ENCODE measurements at regions not wholly inside any gene's neighbourhood (a gene's known extent, or its start where the extent isn't known, plus 50 kb on each side); places are given as distances from the start of the nearest gene placed in this dataset.

DNA sequence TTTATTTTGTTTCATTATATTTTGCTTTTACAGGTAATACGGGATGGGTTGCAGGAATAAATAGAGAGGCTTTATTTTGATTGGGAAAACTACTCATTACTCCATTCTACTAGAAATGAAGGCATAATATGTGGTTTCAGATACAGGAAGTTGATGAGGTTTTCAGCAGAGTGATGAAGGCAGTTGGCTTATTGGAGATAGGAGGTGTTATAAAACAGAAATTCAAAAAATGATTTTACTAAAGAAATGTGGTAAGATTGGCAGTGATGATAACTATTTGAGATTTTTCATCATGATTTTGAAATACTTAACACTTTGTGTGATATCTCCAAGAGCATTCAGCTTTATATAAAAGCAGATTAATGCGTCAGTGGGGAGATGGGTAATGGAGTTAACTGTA lies 1445.7 kb upstream of the CADM2 start:
- Histone ChIP-seq H3K27me3 (ENCODE audit: control insufficient read depth in 4 of 4, insufficient read depth in 4 of 4, low read length in 3 of 4) (no peaks in the 10 kb centered on the region), H3K36me3 (ENCODE audit: control insufficient read depth in 4 of 4, insufficient read depth in 3 of 4, low read depth in 1 of 4, low read length in 3 of 4) (no peaks in the 10 kb centered on the region), H3K4me1 (ENCODE audit: control insufficient read depth in 4 of 4, insufficient read depth in 4 of 4, low read length in 3 of 4) (no peaks in the 10 kb centered on the region), H3K4me3 (ENCODE audit: low read depth in 1 of 3, low read length in 3 of 3) (no peak overlapping the region), H3K9me3 (ENCODE audit: control insufficient read depth in 4 of 4, low read length in 3 of 4) (no peaks in the 10 kb centered on the region), H3K27ac (ENCODE audit: low read depth in 1 of 2, low read length in 2 of 2) (no peak overlapping the region), H3K9ac (ENCODE audit: low read depth in 1 of 2, low read length in 2 of 2) (no peak overlapping the region)
- no peak for TF ChIP-seq NR2F2 (IDR thresholded peaks at IDR 0.05)
- no peak for TF ChIP-seq YY1 (IDR thresholded peaks at IDR 0.05)
- no peak for TF ChIP-seq JUND (IDR thresholded peaks at IDR 0.05)
- TF ChIP-seq, protein P1, sequence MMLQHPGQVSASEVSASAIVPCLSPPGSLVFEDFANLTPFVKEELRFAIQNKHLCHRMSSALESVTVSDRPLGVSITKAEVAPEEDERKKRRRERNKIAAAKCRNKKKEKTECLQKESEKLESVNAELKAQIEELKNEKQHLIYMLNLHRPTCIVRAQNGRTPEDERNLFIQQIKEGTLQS (IDR thresholded peaks at IDR 0.05), result no peak
- TF ChIP-seq, protein P2, sequence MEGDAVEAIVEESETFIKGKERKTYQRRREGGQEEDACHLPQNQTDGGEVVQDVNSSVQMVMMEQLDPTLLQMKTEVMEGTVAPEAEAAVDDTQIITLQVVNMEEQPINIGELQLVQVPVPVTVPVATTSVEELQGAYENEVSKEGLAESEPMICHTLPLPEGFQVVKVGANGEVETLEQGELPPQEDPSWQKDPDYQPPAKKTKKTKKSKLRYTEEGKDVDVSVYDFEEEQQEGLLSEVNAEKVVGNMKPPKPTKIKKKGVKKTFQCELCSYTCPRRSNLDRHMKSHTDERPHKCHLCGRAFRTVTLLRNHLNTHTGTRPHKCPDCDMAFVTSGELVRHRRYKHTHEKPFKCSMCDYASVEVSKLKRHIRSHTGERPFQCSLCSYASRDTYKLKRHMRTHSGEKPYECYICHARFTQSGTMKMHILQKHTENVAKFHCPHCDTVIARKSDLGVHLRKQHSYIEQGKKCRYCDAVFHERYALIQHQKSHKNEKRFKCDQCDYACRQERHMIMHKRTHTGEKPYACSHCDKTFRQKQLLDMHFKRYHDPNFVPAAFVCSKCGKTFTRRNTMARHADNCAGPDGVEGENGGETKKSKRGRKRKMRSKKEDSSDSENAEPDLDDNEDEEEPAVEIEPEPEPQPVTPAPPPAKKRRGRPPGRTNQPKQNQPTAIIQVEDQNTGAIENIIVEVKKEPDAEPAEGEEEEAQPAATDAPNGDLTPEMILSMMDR (IDR thresholded peaks at IDR 0.05; ENCODE audit: low read depth, low read length, missing input control), result no peak
- TF ChIP-seq RAD21 (IDR thresholded peaks at IDR 0.05), result no peak
- TF ChIP-seq, protein P3, sequence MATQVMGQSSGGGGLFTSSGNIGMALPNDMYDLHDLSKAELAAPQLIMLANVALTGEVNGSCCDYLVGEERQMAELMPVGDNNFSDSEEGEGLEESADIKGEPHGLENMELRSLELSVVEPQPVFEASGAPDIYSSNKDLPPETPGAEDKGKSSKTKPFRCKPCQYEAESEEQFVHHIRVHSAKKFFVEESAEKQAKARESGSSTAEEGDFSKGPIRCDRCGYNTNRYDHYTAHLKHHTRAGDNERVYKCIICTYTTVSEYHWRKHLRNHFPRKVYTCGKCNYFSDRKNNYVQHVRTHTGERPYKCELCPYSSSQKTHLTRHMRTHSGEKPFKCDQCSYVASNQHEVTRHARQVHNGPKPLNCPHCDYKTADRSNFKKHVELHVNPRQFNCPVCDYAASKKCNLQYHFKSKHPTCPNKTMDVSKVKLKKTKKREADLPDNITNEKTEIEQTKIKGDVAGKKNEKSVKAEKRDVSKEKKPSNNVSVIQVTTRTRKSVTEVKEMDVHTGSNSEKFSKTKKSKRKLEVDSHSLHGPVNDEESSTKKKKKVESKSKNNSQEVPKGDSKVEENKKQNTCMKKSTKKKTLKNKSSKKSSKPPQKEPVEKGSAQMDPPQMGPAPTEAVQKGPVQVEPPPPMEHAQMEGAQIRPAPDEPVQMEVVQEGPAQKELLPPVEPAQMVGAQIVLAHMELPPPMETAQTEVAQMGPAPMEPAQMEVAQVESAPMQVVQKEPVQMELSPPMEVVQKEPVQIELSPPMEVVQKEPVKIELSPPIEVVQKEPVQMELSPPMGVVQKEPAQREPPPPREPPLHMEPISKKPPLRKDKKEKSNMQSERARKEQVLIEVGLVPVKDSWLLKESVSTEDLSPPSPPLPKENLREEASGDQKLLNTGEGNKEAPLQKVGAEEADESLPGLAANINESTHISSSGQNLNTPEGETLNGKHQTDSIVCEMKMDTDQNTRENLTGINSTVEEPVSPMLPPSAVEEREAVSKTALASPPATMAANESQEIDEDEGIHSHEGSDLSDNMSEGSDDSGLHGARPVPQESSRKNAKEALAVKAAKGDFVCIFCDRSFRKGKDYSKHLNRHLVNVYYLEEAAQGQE (IDR thresholded peaks at IDR 0.05), result no peak
- no peak for TF ChIP-seq FOXA1 (IDR thresholded peaks at IDR 0.05)
- TF ChIP-seq FOXA2 (IDR thresholded peaks at IDR 0.05), result no peak
- no peak for TF ChIP-seq HNF4A (conservative IDR thresholded peaks at IDR 0.05)
- no peak for TF ChIP-seq TAF1 (conservative IDR thresholded peaks at IDR 0.05)
- no peak for TF ChIP-seq GABPA (IDR thresholded peaks at IDR 0.05 in 1 of 2, conservative IDR thresholded peaks at IDR 0.05 in 1 of 2)
- TF ChIP-seq, protein P4, sequence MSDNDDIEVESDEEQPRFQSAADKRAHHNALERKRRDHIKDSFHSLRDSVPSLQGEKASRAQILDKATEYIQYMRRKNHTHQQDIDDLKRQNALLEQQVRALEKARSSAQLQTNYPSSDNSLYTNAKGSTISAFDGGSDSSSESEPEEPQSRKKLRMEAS (IDR thresholded peaks at IDR 0.05), result no peak
- no peak for TF ChIP-seq SP1 (IDR thresholded peaks at IDR 0.05)
- WGBS, result 38% methylated on average over 2 of the region's 2 CpGs
- no peak for DNase-seq (ENCODE audit: low spot score)

DNA sequence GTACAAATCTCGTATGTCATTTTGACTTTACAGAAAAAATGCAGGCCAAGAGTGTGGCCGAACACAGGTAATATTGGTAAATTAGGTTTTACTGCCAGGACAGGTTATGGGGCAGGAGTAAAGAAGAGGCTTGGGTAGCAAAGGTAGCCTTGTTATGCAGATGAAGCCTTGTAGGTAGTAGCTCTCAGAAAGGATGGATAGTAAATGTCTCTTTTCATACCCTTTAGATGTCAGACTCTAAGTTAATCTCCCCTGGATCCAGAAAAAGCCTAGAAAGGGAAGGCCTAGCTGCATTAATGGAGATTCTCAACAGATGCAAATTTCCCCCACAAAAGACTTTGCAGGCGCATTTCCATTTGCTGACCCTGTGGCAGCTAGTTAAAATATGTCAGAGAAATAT lies 1445.1 kb upstream of the CADM2 start:
- no peak overlapping the region for H3K4me3 ChIP-seq (ENCODE audit: low read depth in 1 of 3, low read length in 3 of 3)
- no peak overlapping the region for H3K9ac ChIP-seq (ENCODE audit: low read depth in 1 of 2, low read length in 2 of 2)
- DNase-seq (ENCODE audit: low spot score), result no peak
- H3K36me3 ChIP-seq (ENCODE audit: control insufficient read depth in 4 of 4, insufficient read depth in 3 of 4, low read depth in 1 of 4, low read length in 3 of 4), result no peaks in the 10 kb centered on the region
- TF ChIP-seq, protein P5, sequence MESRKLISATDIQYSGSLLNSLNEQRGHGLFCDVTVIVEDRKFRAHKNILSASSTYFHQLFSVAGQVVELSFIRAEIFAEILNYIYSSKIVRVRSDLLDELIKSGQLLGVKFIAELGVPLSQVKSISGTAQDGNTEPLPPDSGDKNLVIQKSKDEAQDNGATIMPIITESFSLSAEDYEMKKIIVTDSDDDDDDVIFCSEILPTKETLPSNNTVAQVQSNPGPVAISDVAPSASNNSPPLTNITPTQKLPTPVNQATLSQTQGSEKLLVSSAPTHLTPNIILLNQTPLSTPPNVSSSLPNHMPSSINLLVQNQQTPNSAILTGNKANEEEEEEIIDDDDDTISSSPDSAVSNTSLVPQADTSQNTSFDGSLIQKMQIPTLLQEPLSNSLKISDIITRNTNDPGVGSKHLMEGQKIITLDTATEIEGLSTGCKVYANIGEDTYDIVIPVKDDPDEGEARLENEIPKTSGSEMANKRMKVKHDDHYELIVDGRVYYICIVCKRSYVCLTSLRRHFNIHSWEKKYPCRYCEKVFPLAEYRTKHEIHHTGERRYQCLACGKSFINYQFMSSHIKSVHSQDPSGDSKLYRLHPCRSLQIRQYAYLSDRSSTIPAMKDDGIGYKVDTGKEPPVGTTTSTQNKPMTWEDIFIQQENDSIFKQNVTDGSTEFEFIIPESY (IDR thresholded peaks at IDR 0.05), result no peak
- no peak for TF ChIP-seq EGR1 (IDR thresholded peaks at IDR 0.05; ENCODE audit: low read depth in 2 of 2)
- no peak for TF ChIP-seq FOXA1 (IDR thresholded peaks at IDR 0.05)
- H3K27me3 ChIP-seq (ENCODE audit: control insufficient read depth in 4 of 4, insufficient read depth in 4 of 4, low read length in 3 of 4), result no peaks in the 10 kb centered on the region
- no peak overlapping the region for H3K27ac ChIP-seq (ENCODE audit: low read depth in 1 of 2, low read length in 2 of 2)
- no peaks in the 10 kb centered on the region for H3K4me1 ChIP-seq (ENCODE audit: control insufficient read depth in 4 of 4, insufficient read depth in 4 of 4, low read length in 3 of 4)
- no peaks in the 10 kb centered on the region for H3K9me3 ChIP-seq (ENCODE audit: control insufficient read depth in 4 of 4, low read length in 3 of 4)
- 54% methylated on average over 3 of the region's 3 CpGs for whole genome bisulfite sequencing

Data from liver (tissue), 8 donors.